ENCODE measurements at regions not wholly inside any gene's neighbourhood (a gene's known extent, or its start where the extent isn't known, plus 50 kb on each side); places are given as distances from the start of the nearest gene placed in this dataset.

DNA sequence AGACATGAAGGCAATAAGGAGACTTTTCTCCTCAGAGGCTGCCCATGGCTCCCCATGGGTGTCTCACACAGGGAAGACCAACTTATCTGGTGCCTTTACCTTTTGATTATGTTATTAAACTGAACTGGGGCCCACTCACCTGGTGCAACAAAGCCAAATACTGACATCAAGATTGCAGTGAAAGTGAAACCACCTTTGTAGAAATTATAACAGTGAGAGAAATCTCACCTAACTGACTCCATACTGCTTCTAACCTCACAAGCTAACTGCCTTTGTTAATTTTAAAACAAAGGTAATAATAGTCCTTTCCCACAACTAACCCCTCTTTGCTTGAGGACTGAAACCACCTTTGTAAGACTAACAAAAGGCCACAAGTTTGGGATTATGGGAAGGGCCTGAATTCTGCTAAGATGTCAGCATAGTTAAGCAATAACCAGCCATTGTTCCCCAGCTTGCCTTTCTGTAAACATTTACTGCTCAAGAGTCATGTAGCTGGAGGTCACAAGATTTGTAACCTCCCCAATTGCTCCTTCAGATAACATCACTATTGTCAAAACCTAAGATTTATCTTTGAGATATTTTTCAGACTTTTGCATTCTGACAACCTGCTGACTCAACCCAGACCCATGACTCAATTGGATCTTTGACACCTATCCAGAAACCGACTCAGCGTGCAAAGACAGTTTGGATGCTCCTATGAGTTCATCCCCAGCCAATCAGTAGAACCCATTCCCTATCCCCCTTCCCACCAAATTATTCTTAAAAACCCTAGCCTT is 420.3 kb upstream of the CFAP20DC start:
- H3K4me3 ChIP-seq, result no peak overlapping the region
- H3K36me3 ChIP-seq (ENCODE audit: low read depth), result no peaks in the 10 kb centered on the region
- ATAC-seq (no peak), DNase-seq (no peak)
- no peaks in the 10 kb centered on the region for H3K9me3 ChIP-seq
- no peaks in the 10 kb centered on the region for H3K4me1 ChIP-seq (ENCODE audit: low read depth)
- no peak for TF ChIP-seq CTCF (IDR thresholded peaks at IDR 0.05)
- intact Hi-C loops (cut with DNase I, micrococcal nuclease), result no loop called here

GRCh38 chr3:59467476-59467875 is 417.7 kb upstream of the CFAP20DC start:
- ATAC-seq (no peak), DNase-seq (no peak)
- H3K36me3 ChIP-seq (ENCODE audit: low read depth), result no peaks in the 10 kb centered on the region
- intact Hi-C loops (cut with DNase I, micrococcal nuclease), result no loop called here
- no peak overlapping the region for H3K4me3 ChIP-seq
- no peaks in the 10 kb centered on the region for H3K9me3 ChIP-seq
- no peaks in the 10 kb centered on the region for H3K4me1 ChIP-seq (ENCODE audit: low read depth)
- TF ChIP-seq CTCF (IDR thresholded peaks at IDR 0.05), result no peak

GRCh38 chr3:59464187-59464586 is 414.4 kb upstream of the CFAP20DC start:
- Histone ChIP-seq H3K4me3 (no peak overlapping the region), H3K36me3 (ENCODE audit: low read depth) (no peaks in the 10 kb centered on the region), H3K9me3 (peaks cover 3% of the 10 kb centered on the region), H3K4me1 (ENCODE audit: low read depth) (no peaks in the 10 kb centered on the region)
- intact Hi-C loops (cut with DNase I, micrococcal nuclease), result no loop called here
- ATAC-seq, result no peak
- no peak for DNase-seq
- TF ChIP-seq CTCF (IDR thresholded peaks at IDR 0.05), result no peak

DNA sequence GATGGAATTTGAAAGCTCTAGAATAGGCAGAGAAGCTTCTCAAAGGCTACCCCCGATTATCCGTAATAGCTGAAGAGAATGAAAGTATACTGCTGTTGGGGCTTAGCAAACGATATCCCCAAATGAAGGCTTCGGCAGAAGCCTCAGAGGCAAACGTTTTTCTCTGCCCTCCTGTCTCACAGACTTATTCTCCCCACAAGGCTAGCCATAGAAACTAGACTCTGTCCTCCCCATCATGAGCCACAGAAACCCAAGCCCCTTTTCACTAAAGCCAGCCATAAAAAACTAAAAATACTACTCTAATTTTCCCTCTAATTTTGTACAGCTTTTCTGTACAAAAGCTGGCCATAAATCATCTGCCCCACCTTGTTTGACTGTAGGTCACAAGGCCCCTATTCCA is 413.4 kb upstream of the CFAP20DC start:
- DNase-seq (no peak), ATAC-seq (no peak)
- no peak overlapping the region for H3K4me3 ChIP-seq
- H3K36me3 ChIP-seq (ENCODE audit: low read depth), result no peaks in the 10 kb centered on the region
- intact Hi-C loops (cut with DNase I, micrococcal nuclease), result no loop called here
- H3K4me1 ChIP-seq (ENCODE audit: low read depth), result no peaks in the 10 kb centered on the region
- peaks cover 3% of the 10 kb centered on the region for H3K9me3 ChIP-seq
- no peak for TF ChIP-seq CTCF (IDR thresholded peaks at IDR 0.05)

GRCh38 chr3:59460068-59460467 is 410.2 kb upstream of the CFAP20DC start:
- Histone ChIP-seq H3K4me1 (ENCODE audit: low read depth) (no peaks in the 10 kb centered on the region), H3K9me3 (peaks cover 3% of the 10 kb centered on the region), H3K36me3 (ENCODE audit: low read depth) (no peaks in the 10 kb centered on the region), H3K4me3 (no peak overlapping the region)
- no peak for TF ChIP-seq CTCF (IDR thresholded peaks at IDR 0.05)
- intact Hi-C loops (cut with DNase I, micrococcal nuclease), result no loop called here
- DNase-seq, result no peak
- ATAC-seq, result no peak

Measured in mucosa of descending colon (tissue), 3 donors.